GM19043 (cell line): ENCODE measurements at regions not wholly inside any gene's neighbourhood (a gene's known extent, or its start where the extent isn't known, plus 50 kb on each side); places are given as distances from the start of the nearest gene placed in this dataset.

Experiments used
- ATAC-seq: cut with Tn5 transposase; IDR thresholded peaks from one replicate; pipeline ENCODE4 v1.9.1; 2021; ENCODE audit warnings: low read depth; ENCODE audit not compliant: unreplicated experiment

DNA sequence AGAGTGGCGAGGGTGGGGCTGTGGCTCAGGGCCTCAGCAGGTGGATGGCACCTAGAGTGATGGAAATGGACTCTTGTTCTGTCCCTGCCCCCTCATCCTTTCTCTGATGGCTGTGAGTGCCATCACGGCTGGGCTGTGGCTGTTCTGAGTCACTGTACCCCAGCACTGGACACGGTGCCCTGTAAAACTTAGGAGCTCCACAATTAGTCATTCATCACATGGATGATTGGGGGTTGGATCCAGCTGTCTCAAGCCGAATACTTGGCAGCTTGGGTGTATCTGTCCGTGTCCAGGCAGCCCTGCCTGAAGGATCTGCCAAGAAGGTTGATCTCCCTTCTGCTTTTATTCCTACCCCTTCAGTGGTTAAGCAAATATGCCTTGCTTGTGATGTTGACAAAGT is 295.5 kb upstream of the EEF2KMT start:
- ATAC-seq, result no peak

DNA sequence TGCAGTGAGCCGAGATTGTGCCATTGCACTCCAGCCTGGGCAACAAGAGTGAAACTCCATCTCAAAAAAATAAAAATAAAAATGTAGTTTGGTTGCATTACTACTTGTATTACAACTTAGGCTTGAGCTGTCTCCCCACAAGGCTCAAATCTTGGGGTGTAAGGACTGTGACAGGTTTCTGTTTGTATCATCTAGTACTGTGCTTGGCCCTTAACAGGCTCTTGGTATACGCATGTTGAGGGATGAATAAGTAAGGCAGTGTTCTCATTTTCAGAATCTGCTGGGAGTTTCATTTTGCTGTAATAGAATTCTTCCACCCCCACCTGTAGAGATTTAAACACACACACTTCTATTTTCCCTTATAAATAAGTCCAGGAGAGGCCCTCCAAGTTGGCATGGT is 289.4 kb upstream of the EEF2KMT start:
- no peak for ATAC-seq

DNA sequence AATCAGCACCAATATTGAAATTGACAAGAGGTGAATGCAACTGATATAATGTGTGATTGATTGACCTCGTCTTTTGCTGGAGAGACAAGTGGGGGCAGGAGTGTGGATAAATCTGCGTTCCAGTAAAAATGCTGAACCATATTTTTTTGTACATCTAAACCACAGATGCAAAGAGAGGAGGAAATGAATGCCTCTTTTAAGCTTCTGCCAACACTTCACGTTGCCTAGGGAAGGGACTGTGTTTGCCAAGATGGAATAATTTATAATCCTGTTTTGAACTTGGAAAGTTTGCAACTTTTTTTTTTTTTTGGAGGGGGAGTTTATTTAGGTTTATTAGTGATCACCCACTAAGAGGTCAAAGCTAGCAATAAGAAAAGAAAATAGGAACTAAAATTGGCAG is 288.2 kb upstream of the EEF2KMT start:
- ATAC-seq, result no peak

DNA sequence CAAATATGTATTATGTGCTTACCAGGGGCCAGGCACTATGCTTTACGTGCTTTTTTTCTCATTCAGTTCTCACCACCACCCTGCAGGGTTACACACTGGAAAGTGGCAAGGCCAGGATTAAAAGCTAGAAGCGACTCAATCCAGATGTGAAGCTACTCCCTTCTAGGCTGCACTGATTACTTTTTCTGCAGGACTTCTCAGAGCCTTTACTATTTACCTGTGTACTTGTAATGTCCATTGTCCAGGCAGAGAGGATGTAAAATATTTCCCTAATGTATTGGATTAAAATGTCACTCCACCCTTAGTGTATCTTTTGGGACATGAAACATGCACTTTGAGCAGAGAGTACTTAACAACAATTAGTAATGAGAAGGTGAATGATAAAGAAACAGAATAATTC is 287.5 kb upstream of the EEF2KMT start:
- no peak for ATAC-seq

DNA sequence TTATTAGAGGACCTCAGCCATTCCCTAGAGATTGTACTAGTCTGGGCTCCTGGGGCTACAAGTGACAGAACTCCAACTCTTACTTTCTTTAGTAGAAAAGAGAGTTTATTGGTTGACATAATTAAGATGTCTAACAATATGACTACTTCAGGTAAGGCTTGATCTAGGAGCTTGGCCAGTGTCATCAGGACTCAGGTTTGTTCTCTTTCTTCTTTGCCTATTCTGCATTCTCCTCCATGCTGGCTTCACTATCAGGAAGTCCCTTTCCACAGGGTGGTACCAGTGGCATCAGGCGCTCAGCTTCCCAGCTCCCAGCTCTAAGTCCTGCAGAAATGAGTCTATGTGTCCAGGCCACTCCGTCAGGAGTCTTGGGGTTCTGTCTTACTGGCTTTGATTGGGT is 286.1 kb upstream of the EEF2KMT start:
- ATAC-seq, result no peak

DNA sequence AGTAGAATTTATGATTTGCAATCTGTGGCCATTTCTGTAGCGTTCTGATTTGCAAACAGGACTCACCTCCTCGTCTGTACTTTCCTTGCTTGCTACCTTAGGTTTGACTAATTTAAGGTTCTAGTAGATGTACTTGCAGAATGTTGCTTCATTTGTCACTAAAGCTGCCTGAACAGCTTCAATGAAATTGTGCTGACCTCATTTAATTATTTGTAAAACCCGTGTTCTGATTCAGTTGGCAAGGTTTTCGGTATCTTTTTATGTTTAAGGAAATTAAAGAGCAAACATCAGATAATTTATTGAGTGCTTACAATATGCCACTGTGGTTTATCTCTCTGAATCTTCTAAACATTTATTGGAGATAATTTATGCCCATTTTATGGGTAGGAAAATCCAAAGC is 284.9 kb upstream of the EEF2KMT start:
- ATAC-seq, result no peak

DNA sequence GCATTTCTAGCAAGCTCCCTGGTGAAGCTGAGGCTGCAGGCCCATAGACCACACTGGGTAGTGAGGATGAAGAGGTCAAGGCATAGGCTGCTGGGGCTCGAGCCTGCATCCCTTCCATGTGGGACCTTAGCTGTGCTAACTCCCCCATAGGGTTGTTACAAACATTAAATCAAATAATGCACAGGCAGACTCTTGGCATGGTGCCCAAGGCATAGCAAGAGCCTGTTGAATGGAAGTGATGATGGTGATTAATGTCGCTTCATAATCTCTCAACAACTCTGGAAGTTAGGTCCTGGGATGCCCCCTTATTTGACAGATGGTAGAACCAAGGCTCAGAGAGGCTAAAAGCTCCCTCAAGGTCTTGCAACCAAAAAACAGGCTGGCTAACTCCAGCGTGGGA is 283.9 kb upstream of the EEF2KMT start:
- no peak for ATAC-seq

DNA sequence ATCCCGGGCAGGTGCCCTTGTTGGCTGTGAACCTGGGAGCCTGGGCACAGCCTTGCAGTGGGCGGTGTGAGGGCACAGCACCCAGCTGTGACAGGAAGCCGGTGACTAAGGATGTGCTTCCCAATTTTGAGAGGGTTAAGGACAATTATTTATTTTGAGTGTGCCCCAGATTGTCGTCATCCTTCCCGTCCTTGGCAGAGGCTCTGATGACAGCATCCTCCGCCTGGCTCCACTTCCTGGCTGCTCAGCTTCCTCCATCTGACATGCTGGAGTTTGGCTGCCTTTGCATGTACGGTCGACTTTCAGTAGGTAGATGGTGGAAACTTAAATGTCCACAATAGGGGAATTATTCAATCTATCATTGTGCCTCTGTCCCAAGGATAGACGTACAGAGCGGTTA is 282.4 kb upstream of the EEF2KMT start:
- ATAC-seq, result no peak

DNA sequence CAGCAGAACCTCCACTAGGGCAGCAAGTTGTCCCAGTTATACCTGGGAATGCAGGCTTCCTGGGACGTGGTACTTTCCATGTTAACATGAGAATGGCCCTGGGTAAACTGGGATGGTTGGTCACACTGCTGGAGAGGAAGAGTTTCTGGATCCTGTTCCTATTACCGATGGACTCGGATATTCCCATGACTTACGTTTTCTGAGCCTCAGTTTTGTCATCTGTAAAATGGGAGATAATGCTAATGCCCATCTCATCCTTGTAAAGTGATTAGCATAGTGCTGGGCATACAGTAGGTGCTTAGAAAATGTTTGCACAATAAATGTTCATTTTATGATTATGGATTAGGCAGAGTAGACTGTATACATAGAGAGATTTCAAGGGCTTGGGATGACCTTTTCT is 280.9 kb upstream of the EEF2KMT start:
- ATAC-seq, result no peak

DNA sequence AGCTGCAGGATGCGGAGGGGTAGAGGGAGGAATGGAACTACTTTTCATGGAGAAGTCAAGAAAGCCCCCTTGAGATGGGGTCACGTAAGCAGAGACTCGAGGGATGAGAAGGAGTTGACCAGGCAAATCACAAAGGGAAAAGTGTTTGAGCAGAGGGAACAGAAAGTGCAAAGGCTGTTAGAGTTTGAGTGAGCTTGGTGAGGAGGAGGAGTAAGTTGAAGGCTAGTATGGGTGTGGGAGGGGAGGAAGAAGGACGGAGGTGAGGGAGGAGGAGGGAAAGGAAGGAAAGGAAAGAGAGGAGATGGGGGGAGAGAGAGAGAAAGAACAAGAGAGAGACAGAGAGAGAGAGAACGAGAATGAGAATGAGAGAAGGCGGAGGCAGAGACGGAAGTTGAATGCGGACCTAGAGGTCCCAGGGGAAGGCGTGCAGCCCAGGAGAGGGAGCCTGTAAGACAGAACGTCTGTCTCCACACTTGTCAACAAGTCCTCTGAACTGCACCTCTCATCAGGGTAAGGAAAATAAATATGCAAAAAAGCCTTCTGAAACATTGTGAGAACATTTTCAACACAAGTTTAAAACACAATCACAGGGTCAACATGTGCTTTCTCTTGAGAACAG is 279.8 kb upstream of the EEF2KMT start:
- no peak for ATAC-seq

DNA sequence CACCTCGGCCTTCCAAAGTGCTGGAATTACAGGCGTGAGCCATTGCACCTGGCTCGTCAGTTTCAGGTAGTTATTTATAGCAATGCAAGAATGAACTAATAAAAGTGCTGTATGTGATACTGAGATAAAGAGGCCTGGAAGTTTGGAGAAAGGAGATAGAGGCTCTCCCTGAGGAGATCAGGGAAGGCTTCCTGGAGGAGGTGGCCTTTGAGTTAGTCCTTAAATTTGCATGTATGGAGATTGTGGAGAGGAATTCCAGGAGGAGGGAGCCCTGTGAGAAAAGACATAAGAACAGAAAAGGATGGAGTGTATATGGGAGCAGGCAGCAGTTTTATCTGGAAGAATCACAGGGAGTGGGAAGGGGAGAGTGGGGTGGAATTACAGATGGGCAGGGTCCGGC is 276.6 kb upstream of the EEF2KMT start:
- ATAC-seq, result no peak

DNA sequence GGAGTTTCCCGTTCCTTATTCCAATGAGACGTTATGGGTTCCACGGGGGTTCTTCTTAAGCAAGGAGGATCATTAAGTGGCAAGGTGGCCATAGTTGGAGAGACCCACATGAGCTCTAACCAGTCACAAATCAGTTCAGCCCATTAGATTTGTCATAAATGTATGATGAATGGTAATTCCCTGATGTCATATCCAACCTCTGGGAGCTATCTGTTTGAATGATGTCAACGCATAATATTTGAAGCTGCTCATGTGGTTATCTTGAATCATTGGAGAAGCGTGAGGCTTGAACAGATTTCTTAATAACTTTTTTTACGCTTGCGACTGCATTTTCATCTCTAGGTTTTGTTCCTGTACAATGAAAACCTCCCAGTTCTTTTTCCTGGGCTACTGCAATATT is 270.4 kb upstream of the EEF2KMT start:
- ATAC-seq, result no peak

DNA sequence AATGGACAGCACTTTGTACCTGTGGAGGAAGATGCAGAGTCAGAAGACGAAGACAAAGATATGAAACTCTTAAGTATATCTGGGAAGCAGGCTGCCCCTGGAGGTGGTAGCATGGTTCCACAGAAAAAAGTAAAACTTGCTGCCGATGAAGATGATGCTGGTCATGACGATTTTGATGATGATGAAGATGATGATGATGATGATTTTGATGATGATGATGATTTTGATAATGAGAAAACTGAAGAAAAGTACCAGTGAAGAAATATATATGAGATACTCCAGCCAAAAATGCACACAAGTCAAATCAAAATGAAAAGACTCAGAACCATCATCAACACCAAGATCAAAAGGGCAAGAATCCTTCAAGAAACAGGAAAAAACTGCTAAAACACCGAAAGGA is 268.5 kb upstream of the EEF2KMT start:
- ATAC-seq, result no peak

DNA sequence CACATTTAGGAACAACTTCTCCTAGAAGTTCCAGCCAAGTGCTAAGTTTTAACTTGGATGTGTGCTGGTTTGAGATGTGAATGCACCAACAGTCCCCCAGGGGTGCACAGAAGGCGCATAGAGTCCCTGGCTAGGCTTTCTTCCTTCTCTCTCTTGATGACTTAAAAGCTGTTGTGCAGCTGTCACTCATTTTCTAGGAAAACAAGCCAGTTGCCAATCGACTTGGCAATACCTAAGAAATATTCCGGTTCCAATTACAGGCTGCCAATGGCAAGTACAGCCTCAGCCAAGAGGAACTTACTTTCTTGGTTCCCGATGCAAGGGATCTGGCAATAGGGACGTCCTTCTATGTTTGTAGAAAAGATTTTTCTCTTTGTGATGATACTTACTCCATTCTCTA is 266.6 kb upstream of the EEF2KMT start:
- ATAC-seq, result no peak

DNA sequence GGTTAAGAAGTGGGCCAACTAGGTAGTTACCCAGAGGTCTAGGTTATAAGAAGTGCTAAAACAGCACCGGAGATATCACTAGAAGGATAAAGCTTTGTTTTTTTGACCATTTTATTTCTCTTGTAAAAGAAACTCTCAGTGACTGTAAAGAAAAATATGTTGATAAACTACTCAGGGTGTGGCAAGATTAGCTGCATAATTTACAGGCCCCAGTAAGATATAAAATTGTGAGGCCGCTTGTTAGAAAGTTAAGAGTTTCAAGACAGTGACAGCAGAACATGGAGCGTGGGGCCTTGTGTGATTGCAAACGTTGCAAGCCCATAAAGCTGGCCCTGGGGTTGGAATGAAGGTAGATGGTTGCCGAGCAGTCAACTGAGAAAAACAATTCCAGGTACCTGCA is 263.7 kb upstream of the EEF2KMT start:
- ATAC-seq, result no peak

DNA sequence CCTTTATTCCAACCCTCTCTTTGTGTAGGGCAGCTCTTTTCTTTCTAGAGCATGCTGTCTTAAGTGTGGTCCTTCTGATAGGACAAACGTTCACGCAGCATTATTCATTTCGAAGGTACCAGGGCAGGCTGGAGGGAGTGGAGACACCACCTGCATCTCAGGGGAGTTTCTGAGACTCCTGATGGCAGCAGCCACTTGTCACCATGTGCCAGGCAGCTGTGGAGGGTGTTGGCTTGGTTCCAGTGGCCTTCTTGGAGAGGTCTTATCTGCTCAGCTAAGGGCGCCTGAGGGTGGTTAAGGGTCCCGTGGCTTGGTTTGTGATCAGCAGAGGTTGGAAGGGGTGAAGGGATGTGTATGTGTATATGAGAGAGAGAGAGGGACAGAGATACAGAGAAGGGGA is 257.1 kb upstream of the EEF2KMT start:
- ATAC-seq, result no peak

DNA sequence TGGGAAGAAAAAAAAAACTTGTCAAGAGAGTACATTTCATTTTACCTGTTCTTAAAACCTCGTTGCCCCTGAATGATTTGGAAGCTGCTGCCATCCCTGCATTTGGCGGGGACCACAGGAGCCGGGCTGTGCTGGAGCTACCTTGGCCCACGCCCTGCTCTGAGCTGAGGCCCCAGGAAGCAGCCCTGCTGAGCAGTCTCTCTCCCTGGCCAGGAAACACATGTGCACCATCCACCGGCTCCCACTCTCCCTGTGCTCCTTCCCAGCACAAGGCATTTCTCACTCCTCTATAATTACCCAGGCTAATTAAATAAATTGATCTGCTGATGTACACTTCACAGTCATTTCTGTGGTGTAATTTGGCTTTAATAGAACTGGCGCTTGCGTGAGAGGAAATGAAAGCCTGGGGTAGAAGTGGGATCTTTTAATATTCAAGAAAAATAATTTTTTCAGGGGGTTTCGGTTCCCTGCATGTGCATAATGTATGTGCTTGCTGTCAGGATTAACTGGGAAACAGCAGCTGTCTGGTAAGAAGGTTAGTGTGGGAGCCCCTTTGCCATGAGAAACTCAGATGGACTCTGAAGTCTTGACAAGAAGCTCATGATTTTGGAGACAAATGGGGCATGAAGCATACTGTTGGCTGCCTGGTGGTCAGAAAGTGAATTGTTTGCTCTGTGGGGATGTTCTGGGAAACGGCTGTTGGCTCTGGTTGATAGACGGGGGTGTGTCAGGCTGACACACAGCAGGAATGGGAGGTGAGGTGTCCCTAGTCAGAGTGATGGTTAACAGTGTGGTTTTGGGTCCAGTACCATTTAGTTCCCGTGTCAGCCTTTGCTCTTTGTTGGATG is 252.3 kb upstream of the EEF2KMT start:
- ATAC-seq, result no peak

DNA sequence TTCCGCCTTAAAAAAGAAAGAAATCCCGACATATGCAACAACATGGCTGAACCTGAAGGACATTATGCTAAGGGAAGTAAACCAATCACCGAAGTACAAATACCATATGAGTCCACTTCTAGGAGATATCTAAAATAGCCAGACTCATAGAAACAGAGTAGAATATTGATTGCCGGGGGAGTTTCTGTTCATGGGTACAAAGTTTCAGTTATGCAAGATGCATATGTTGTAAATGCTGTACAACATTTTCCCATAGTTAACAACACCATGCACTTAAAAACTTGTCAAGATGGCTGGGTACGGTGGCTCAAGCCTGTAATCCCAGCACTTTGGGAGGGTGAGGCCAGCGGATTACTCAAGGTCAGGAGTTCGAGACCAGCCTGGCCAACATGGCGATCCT is 251.5 kb upstream of the EEF2KMT start:
- ATAC-seq, result no peak

DNA sequence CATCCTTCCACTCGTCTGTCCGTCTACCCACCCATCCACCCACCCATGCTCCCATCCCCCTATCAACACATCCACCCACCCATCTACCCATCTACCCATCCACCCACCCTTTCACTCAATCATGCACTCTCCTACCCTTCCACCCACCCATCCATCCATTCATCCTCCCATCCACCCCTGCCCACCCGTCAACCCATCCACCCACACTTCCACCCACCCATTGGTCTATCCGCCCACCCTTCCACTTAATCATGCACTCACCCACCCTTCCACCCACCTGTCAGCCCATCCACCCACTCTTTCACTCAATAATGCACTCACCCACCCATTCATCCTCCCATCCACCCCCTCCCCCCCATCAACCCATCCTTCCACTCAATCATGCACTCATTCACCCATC is 250.0 kb upstream of the EEF2KMT start:
- ATAC-seq, result no peak

DNA sequence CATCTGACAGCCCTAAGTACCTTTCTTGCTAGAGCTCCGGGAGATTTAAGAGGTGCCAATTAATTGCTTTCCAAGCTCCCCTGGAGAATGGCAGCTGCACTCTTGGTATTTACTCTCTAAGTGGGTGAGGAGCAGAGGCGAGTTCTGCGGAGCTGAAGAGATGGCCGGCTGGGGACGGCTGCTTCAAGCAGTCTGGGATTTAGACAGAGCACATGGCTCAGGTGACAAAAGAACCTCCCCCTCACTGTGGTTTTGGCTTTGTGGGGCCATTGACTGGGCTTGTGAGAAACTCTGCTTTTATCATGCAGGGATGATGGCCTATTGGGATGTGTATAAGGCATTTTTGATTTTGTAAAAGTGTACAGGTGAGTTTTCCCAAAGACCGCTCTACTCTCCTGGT is 239.3 kb upstream of the EEF2KMT start:
- ATAC-seq, result no peak

DNA sequence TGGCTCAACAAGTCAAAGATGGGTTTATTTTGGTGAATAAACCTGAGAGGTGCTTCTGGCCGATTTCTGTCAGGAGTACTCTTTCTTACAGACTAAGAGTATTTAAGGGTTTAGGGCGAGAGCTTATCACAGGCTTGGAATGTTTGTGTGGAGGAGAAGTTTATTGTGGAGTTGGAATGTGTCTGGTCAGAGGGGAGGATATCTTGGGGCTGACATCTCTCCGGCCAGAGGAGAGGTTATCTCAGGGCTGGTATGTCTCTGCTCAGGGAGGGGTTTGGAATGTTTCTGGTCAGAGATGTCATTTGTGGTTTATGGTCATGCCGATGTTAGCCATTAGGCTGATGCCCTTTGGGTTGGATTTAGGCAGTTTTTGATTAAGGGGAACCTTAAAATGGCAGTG is 236.4 kb upstream of the EEF2KMT start:
- no peak for ATAC-seq

DNA sequence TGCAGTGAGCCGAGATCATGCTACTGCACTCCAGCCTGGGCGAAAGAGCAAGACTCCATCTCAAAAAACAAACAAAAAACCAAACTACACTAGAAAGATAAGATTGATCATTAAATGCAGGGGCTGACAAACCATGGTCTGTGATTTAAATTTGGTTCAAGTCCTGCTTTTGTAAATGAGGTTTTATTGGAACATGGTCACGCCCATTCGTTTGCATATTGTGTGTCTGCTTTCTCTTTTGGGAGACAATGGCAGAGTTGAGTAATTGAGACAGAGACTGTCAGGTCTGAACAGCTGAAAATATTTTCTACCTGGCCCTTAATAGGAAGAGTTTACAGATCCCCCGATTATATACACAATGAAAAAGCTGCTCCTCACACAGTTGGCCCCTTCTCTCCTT is 235.5 kb upstream of the EEF2KMT start:
- ATAC-seq, result no peak
